ENCODE measurements at regions not wholly inside any gene's neighbourhood (a gene's known extent, or its start where the extent isn't known, plus 50 kb on each side); places are given as distances from the start of the nearest gene placed in this dataset.
"Not testable (repeated sequence)": the region's sequence is repeated elsewhere in the genome, so short reads cannot be mapped to it uniquely, and the experiment has no call there.

DNA sequence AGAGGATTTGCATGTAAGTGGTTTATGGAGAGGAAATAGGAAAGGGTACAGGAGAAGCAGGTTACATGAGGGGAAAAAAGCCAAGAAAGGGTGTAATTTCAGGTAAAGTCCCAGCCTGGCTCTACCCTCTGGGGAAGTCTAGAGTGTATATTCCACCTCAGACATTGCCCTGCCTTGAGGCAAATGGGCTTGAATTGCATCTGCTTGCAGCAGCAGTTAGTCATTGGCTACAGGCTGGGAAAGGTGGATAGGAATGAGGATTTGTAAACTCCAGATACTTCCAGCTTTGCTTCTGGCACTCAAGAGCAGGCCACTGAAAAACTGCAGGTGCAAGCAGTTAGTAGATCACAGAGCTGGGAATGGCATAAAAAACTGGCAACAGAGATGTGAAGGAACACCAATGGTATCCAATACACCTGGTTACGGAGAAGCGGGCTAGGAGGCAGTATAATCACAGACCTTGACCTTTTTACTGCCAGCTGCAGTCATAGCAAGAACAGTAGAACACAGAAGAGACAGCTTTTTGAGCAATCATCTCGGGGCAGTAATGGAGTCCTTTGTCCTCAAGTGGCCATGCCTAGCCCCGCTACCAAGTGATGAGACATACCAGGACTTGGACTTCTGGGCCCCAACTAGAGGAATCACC, 226.9 kb upstream of the NRIP1 start:
- H4K20me1 ChIP-seq (ENCODE audit: insufficient read depth, low read depth, low read length), result no peaks in the 10 kb centered on the region
- no peak for DNase-seq
- H3K4me1 ChIP-seq (ENCODE audit: low read length), result no peaks in the 10 kb centered on the region
- H3K9ac ChIP-seq (ENCODE audit: low read length), result no peak overlapping the region
- H2AFZ ChIP-seq (ENCODE audit: low read length), result no peak overlapping the region
- no peak overlapping the region for H3K27ac ChIP-seq (ENCODE audit: low read length)
- 0 out of 2 replicates have a peak, but pooled peaks cover 3% of the 10 kb centered on the region for H3K9me3 ChIP-seq (ENCODE audit: low read length)
- H3K4me3 ChIP-seq (ENCODE audit: low read length), result no peak overlapping the region
- H3K79me2 ChIP-seq (ENCODE audit: low read length), result no peaks in the 10 kb centered on the region
- no peak overlapping the region for H3K4me2 ChIP-seq (ENCODE audit: low read depth, low read length, poor library complexity, severe bottlenecking)
- H3K27me3 ChIP-seq (ENCODE audit: low read length), result no peaks in the 10 kb centered on the region
- H3K9me2 ChIP-seq (replicated peaks; ENCODE audit: insufficient read depth, low read length), result no peaks in the 10 kb centered on the region
- no peaks in the 10 kb centered on the region for H3K36me3 ChIP-seq (ENCODE audit: insufficient read depth, low read length)

DNA sequence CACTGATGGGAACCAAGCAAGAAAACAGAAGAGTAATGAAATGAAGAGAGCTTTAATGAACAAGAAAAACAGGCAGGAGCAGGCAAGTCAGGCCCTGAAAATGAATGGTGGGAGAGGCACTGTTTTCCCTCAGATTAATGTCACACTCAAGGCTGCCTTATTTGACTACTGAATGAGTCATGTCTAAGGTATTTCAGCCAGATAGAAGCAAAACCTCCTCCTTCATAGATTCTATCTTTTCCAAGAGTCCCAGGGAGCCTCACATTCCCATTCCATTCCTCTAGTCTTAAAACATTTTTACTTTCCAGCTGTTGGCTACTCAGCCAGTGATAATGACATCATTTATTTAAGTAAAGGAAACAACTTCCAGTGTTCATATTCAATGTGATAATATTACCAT, 228.4 kb upstream of the NRIP1 start:
- Histone ChIP-seq H3K4me2 (ENCODE audit: low read depth, low read length, poor library complexity, severe bottlenecking) (no peak overlapping the region), H3K79me2 (ENCODE audit: low read length) (no peaks in the 10 kb centered on the region), H3K4me3 (ENCODE audit: low read length) (no peak overlapping the region), H3K9me3 (ENCODE audit: low read length) (peaks cover 10% of the 10 kb centered on the region), H3K9ac (ENCODE audit: low read length) (no peak overlapping the region), H3K27ac (ENCODE audit: low read length) (no peak overlapping the region), H3K9me2 (replicated peaks; ENCODE audit: insufficient read depth, low read length) (no peaks in the 10 kb centered on the region), H3K27me3 (ENCODE audit: low read length) (no peaks in the 10 kb centered on the region), H4K20me1 (ENCODE audit: insufficient read depth, low read depth, low read length) (no peaks in the 10 kb centered on the region), H3K36me3 (ENCODE audit: insufficient read depth, low read length) (no peaks in the 10 kb centered on the region), H2AFZ (ENCODE audit: low read length) (no peak overlapping the region), H3K4me1 (ENCODE audit: low read length) (no peaks in the 10 kb centered on the region)
- DNase-seq, result no peak

DNA sequence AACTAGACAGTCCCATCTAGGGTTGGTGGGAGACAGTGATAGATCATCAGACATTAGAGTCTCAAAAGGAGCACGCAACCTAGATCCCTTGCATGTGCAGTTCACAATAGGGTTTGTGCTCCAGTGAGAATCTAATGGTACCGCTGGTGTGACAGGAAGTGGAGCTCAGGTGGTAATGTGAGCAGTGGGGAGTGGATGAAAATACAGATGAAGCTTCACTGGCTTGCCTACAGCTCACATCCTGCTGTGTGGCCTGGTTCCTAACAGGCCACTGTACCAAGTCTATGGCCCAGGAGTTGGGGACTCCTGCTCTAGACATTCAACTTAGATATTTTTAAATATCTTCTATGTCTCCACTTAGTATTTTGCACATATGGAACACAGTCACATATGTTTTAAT, 231.1 kb upstream of the NRIP1 start:
- no peak overlapping the region for H2AFZ ChIP-seq (ENCODE audit: low read length)
- no peaks in the 10 kb centered on the region for H3K79me2 ChIP-seq (ENCODE audit: low read length)
- no peak overlapping the region for H3K27ac ChIP-seq (ENCODE audit: low read length)
- no peak for DNase-seq
- no peak overlapping the region for H3K4me2 ChIP-seq (ENCODE audit: low read depth, low read length, poor library complexity, severe bottlenecking)
- H3K27me3 ChIP-seq (ENCODE audit: low read length), result no peaks in the 10 kb centered on the region
- H3K9me2 ChIP-seq (replicated peaks; ENCODE audit: insufficient read depth, low read length), result no peaks in the 10 kb centered on the region
- H3K4me3 ChIP-seq (ENCODE audit: low read length), result no peak overlapping the region
- no peaks in the 10 kb centered on the region for H4K20me1 ChIP-seq (ENCODE audit: insufficient read depth, low read depth, low read length)
- no peaks in the 10 kb centered on the region for H3K4me1 ChIP-seq (ENCODE audit: low read length)
- peaks cover 15% of the 10 kb centered on the region for H3K9me3 ChIP-seq (ENCODE audit: low read length)
- H3K9ac ChIP-seq (ENCODE audit: low read length), result no peak overlapping the region
- H3K36me3 ChIP-seq (ENCODE audit: insufficient read depth, low read length), result no peaks in the 10 kb centered on the region

GRCh38 chr21:15297824-15298223, 233.0 kb upstream of the NRIP1 start:
- DNase-seq, result no peak
- Histone ChIP-seq H3K4me3 (ENCODE audit: low read length) (no peak overlapping the region), H2AFZ (ENCODE audit: low read length) (no peak overlapping the region), H3K9ac (ENCODE audit: low read length) (no peak overlapping the region), H3K4me2 (ENCODE audit: low read depth, low read length, poor library complexity, severe bottlenecking) (no peak overlapping the region), H3K79me2 (ENCODE audit: low read length) (no peaks in the 10 kb centered on the region), H4K20me1 (ENCODE audit: insufficient read depth, low read depth, low read length) (no peaks in the 10 kb centered on the region), H3K9me3 (ENCODE audit: low read length) (peaks cover 20% of the 10 kb centered on the region), H3K27ac (ENCODE audit: low read length) (no peak overlapping the region), H3K27me3 (ENCODE audit: low read length) (no peaks in the 10 kb centered on the region), H3K36me3 (ENCODE audit: insufficient read depth, low read length) (no peaks in the 10 kb centered on the region), H3K4me1 (ENCODE audit: low read length) (no peaks in the 10 kb centered on the region), H3K9me2 (replicated peaks; ENCODE audit: insufficient read depth, low read length) (no peaks in the 10 kb centered on the region)

GRCh38 chr21:15298306-15298705, 233.5 kb upstream of the NRIP1 start:
- Histone ChIP-seq H3K79me2 (ENCODE audit: low read length) (no peaks in the 10 kb centered on the region), H3K36me3 (ENCODE audit: insufficient read depth, low read length) (no peaks in the 10 kb centered on the region), H3K4me3 (ENCODE audit: low read length) (no peak overlapping the region), H3K27ac (ENCODE audit: low read length) (no peak overlapping the region), H3K9ac (ENCODE audit: low read length) (no peak overlapping the region), H2AFZ (ENCODE audit: low read length) (no peak overlapping the region), H3K4me2 (ENCODE audit: low read depth, low read length, poor library complexity, severe bottlenecking) (no peak overlapping the region), H3K4me1 (ENCODE audit: low read length) (no peaks in the 10 kb centered on the region), H3K9me3 (ENCODE audit: low read length) (peaks cover 20% of the 10 kb centered on the region), H3K9me2 (replicated peaks; ENCODE audit: insufficient read depth, low read length) (no peaks in the 10 kb centered on the region), H4K20me1 (ENCODE audit: insufficient read depth, low read depth, low read length) (no peaks in the 10 kb centered on the region), H3K27me3 (ENCODE audit: low read length) (no peaks in the 10 kb centered on the region)
- DNase-seq, result no peak

DNA sequence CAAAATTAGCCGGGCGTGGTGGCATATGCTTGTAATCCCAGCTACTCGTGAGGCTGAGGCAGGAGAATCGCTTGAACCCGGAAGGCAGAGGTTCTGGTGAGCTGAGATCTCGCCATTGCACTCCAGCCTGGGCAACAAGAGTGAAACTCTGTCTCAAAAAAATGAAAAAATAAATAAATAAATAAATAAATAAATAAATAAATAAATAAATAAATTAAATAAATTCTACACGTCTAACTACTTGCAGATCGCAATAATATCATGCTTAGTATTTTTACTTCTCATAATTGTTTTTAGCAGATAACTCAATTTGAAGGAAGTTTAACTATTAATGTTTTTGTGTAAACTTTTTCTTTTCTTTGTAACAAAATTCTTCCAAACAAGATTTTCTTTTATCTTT, 234.0 kb upstream of the NRIP1 start:
- not testable (repeated sequence) for DNase-seq; H3K79me2 ChIP-seq (ENCODE audit: low read length); H2AFZ ChIP-seq (ENCODE audit: low read length); H3K27me3 ChIP-seq (ENCODE audit: low read length); H3K9me2 ChIP-seq (replicated peaks; ENCODE audit: insufficient read depth, low read length); H3K36me3 ChIP-seq (ENCODE audit: insufficient read depth, low read length); H3K4me1 ChIP-seq (ENCODE audit: low read length); H4K20me1 ChIP-seq (ENCODE audit: insufficient read depth, low read depth, low read length); H3K27ac ChIP-seq (ENCODE audit: low read length); H3K9ac ChIP-seq (ENCODE audit: low read length); H3K4me2 ChIP-seq (ENCODE audit: low read depth, low read length, poor library complexity, severe bottlenecking); H3K4me3 ChIP-seq (ENCODE audit: low read length)
- H3K9me3 ChIP-seq (ENCODE audit: low read length), result peaks cover 20% of the 10 kb centered on the region

GRCh38 chr21:15300131-15300530, 235.3 kb upstream of the NRIP1 start:
- Histone ChIP-seq H3K27ac (ENCODE audit: low read length) (no peak overlapping the region), H3K79me2 (ENCODE audit: low read length) (no peaks in the 10 kb centered on the region), H2AFZ (ENCODE audit: low read length) (no peak overlapping the region), H4K20me1 (ENCODE audit: insufficient read depth, low read depth, low read length) (no peaks in the 10 kb centered on the region), H3K9me3 (ENCODE audit: low read length) (peaks cover 24% of the 10 kb centered on the region), H3K27me3 (ENCODE audit: low read length) (no peaks in the 10 kb centered on the region), H3K4me1 (ENCODE audit: low read length) (no peaks in the 10 kb centered on the region), H3K9ac (ENCODE audit: low read length) (no peak overlapping the region), H3K4me3 (ENCODE audit: low read length) (no peak overlapping the region), H3K4me2 (ENCODE audit: low read depth, low read length, poor library complexity, severe bottlenecking) (no peak overlapping the region), H3K9me2 (replicated peaks; ENCODE audit: insufficient read depth, low read length) (no peaks in the 10 kb centered on the region), H3K36me3 (ENCODE audit: insufficient read depth, low read length) (no peaks in the 10 kb centered on the region)
- DNase-seq, result no peak

GRCh38 chr21:15301014-15301413, 236.2 kb upstream of the NRIP1 start:
- H3K9me3 ChIP-seq (ENCODE audit: low read length), result peaks cover 24% of the 10 kb centered on the region
- no peak overlapping the region for H2AFZ ChIP-seq (ENCODE audit: low read length)
- H3K4me2 ChIP-seq (ENCODE audit: low read depth, low read length, poor library complexity, severe bottlenecking), result no peak overlapping the region
- H4K20me1 ChIP-seq (ENCODE audit: insufficient read depth, low read depth, low read length), result no peaks in the 10 kb centered on the region
- H3K4me1 ChIP-seq (ENCODE audit: low read length), result no peaks in the 10 kb centered on the region
- no peaks in the 10 kb centered on the region for H3K36me3 ChIP-seq (ENCODE audit: insufficient read depth, low read length)
- H3K4me3 ChIP-seq (ENCODE audit: low read length), result no peak overlapping the region
- no peak for DNase-seq
- no peaks in the 10 kb centered on the region for H3K27me3 ChIP-seq (ENCODE audit: low read length)
- no peak overlapping the region for H3K9ac ChIP-seq (ENCODE audit: low read length)
- no peaks in the 10 kb centered on the region for H3K79me2 ChIP-seq (ENCODE audit: low read length)
- no peak overlapping the region for H3K27ac ChIP-seq (ENCODE audit: low read length)
- no peaks in the 10 kb centered on the region for H3K9me2 ChIP-seq (replicated peaks; ENCODE audit: insufficient read depth, low read length)

DNA sequence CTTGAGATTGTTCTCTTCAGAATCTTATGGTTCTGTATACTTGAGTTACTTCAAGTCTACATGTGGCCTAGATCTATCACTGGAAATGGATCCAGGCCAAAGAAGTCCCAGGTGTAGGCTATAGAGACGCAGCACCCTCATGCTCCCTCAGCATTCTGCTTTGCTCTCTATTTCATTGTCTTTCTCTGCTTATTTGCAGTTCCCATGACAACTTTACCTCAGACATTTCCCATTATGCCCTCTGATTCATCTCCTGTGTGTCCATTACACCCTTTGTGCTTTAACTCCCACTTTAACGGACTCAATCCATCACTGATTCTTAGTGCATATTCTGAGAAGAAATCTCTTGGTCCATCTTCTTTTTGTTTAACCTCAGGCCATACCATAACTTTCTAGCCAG, 236.9 kb upstream of the NRIP1 start:
- Histone ChIP-seq H3K4me3 (ENCODE audit: low read length) (no peak overlapping the region), H3K79me2 (ENCODE audit: low read length) (no peaks in the 10 kb centered on the region), H3K27me3 (ENCODE audit: low read length) (no peaks in the 10 kb centered on the region), H3K9ac (ENCODE audit: low read length) (no peak overlapping the region), H3K36me3 (ENCODE audit: insufficient read depth, low read length) (no peaks in the 10 kb centered on the region), H4K20me1 (ENCODE audit: insufficient read depth, low read depth, low read length) (no peaks in the 10 kb centered on the region), H3K4me1 (ENCODE audit: low read length) (no peaks in the 10 kb centered on the region), H3K27ac (ENCODE audit: low read length) (no peak overlapping the region), H3K9me3 (ENCODE audit: low read length) (peaks cover 24% of the 10 kb centered on the region), H3K9me2 (replicated peaks; ENCODE audit: insufficient read depth, low read length) (no peaks in the 10 kb centered on the region), H3K4me2 (ENCODE audit: low read depth, low read length, poor library complexity, severe bottlenecking) (no peak overlapping the region), H2AFZ (ENCODE audit: low read length) (no peak overlapping the region)
- no peak for DNase-seq

All from Karpas-422 (cell line).